ENCODE measurements at regions not wholly inside any gene's neighbourhood (a gene's known extent, or its start where the extent isn't known, plus 50 kb on each side); places are given as distances from the start of the nearest gene placed in this dataset.

DNA sequence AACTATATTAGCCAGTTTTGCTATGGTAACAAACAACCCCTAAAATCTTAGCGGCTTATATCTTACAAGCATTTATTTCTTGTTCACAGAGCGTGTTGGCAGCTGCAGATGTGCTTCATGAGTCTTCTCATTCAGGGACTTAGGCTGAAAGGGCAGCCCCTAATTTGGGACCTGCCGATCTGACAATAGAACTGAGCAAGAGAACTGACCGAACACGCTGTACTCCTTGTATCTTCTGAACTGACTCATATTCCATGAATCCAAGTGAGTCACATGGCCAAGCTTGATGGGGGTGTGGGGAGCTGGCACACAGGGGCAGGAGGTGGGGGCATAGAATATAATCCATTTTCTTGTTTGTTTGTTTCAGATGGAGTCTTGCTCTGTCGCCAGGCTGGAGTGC, 481.7 kb upstream of the CADM1 start:
- intact Hi-C loops (cut with DNase I), result no loop called here
- no peak overlapping the region for H3K27ac ChIP-seq
- no peaks in the 10 kb centered on the region for H3K4me1 ChIP-seq
- no peaks in the 10 kb centered on the region for H3K9me3 ChIP-seq
- no peak for DNase-seq (ENCODE audit: extremely low spot score in 2 of 2)
- TF ChIP-seq POLR2AphosphoS5 (IDR thresholded peaks at IDR 0.05; ENCODE audit: insufficient read depth in 1 of 2, low read depth in 1 of 2) (no peak), POLR2A (IDR thresholded peaks at IDR 0.05) (no peak)
- TF ChIP-seq, protein P1, sequence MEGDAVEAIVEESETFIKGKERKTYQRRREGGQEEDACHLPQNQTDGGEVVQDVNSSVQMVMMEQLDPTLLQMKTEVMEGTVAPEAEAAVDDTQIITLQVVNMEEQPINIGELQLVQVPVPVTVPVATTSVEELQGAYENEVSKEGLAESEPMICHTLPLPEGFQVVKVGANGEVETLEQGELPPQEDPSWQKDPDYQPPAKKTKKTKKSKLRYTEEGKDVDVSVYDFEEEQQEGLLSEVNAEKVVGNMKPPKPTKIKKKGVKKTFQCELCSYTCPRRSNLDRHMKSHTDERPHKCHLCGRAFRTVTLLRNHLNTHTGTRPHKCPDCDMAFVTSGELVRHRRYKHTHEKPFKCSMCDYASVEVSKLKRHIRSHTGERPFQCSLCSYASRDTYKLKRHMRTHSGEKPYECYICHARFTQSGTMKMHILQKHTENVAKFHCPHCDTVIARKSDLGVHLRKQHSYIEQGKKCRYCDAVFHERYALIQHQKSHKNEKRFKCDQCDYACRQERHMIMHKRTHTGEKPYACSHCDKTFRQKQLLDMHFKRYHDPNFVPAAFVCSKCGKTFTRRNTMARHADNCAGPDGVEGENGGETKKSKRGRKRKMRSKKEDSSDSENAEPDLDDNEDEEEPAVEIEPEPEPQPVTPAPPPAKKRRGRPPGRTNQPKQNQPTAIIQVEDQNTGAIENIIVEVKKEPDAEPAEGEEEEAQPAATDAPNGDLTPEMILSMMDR (IDR thresholded peaks at IDR 0.05), result no peak
- H3K4me3 ChIP-seq, result no peak overlapping the region
- H3K27me3 ChIP-seq, result no peaks in the 10 kb centered on the region
- no peaks in the 10 kb centered on the region for H3K36me3 ChIP-seq

- Histone ChIP-seq H3K27ac (no peak overlapping the region), H3K4me3 (no peak overlapping the region), H3K27me3 (no peaks in the 10 kb centered on the region), H3K4me1 (peaks cover 10% of the 10 kb centered on the region), H3K9me3 (no peaks in the 10 kb centered on the region), H3K36me3 (no peaks in the 10 kb centered on the region)
- DNase-seq (ENCODE audit: extremely low spot score in 2 of 2), result no peak
- intact Hi-C loops (cut with DNase I), result no loop called here
- TF ChIP-seq, protein P1 (IDR thresholded peaks at IDR 0.05), result no peak
- TF ChIP-seq POLR2A (IDR thresholded peaks at IDR 0.05) (no peak), POLR2AphosphoS5 (IDR thresholded peaks at IDR 0.05; ENCODE audit: insufficient read depth in 1 of 2, low read depth in 1 of 2) (no peak)
Measured at GRCh38 chr11:115984228-115984627, 480.0 kb upstream of the CADM1 start.

DNA sequence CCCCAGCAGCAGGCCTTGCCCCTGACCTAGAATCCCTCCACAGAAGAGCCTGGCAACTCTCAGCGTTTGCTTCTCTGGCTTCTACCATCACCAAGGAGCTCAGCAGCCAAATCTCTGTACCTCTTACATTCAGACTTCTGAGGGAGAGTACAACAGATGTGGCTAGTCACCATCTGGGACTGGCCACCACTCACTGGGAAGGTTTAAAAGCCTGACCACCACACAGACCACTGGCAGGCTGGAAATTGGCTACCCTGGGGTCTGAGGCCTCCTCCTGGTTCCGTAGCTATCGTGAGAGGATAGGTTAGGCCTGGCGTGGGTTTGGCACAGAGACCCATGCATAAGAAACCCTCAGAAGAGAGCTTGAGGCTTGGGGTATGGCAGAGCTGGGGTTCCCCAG, 478.5 kb upstream of the CADM1 start:
- no peaks in the 10 kb centered on the region for H3K27me3 ChIP-seq
- DNase-seq (ENCODE audit: extremely low spot score in 2 of 2), result no peak
- intact Hi-C loops (cut with DNase I), result no loop called here

DNA sequence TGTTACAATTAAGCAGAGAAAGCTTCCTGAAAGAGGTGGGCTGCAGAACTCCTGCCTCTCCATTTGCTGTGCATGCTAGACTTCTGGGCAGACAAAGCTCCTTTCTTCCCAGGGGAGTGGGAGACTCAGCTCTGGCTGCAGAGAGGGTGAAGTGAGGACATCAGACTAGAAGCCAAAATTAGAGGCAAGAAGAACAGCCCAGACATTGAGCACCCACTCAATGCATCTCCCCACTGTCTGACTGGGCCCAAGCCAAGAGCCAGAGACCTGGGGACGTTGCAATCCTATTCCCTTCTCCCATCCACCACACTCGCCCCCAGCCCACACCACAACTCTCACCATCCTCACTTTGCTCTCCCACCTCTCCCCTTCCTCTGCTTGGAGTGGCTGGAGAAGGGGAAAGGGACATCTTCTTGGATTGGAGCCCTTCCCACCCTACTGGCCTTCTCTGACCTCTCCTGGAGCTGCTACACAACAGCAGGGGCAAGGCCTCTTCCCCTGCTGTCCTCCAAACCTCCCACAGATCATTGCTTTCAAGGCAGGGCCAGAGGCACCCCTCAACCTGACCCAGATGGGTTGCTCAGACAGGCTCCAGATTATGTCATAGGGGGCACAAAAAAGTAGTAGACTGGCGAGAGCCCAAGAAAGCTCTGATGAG, 477.7 kb upstream of the CADM1 start:
- Histone ChIP-seq H3K36me3 (no peaks in the 10 kb centered on the region), H3K27me3 (no peaks in the 10 kb centered on the region), H3K4me3 (no peak overlapping the region), H3K4me1 (peaks cover 10% of the 10 kb centered on the region), H3K27ac (no peak overlapping the region), H3K9me3 (no peaks in the 10 kb centered on the region)
- TF ChIP-seq, protein P1 (IDR thresholded peaks at IDR 0.05), result no peak
- TF ChIP-seq POLR2AphosphoS5 (IDR thresholded peaks at IDR 0.05; ENCODE audit: insufficient read depth in 1 of 2, low read depth in 1 of 2) (no peak), POLR2A (IDR thresholded peaks at IDR 0.05) (no peak)
- intact Hi-C loops (cut with DNase I), result no loop called here
- no peak for DNase-seq (ENCODE audit: extremely low spot score in 2 of 2)

More for the DNA sequence above, 478.5 kb upstream of the CADM1 start:
- Histone ChIP-seq H3K4me3 (no peak overlapping the region), H3K9me3 (no peaks in the 10 kb centered on the region), H3K4me1 (peaks cover 10% of the 10 kb centered on the region), H3K36me3 (no peaks in the 10 kb centered on the region), H3K27ac (no peak overlapping the region)
- TF ChIP-seq, protein P1 (IDR thresholded peaks at IDR 0.05), result no peak
- TF ChIP-seq POLR2AphosphoS5 (IDR thresholded peaks at IDR 0.05; ENCODE audit: insufficient read depth in 1 of 2, low read depth in 1 of 2), result no peak
- no peak for TF ChIP-seq POLR2A (IDR thresholded peaks at IDR 0.05)

GRCh38 chr11:115981104-115981481, 476.9 kb upstream of the CADM1 start:
- no peak overlapping the region for H3K27ac ChIP-seq

More at GRCh38 chr11:115981104-115981481, 476.9 kb upstream of the CADM1 start:
- intact Hi-C loops (cut with DNase I), result no loop called here
- TF ChIP-seq, protein P1 (IDR thresholded peaks at IDR 0.05), result no peak
- TF ChIP-seq POLR2A (IDR thresholded peaks at IDR 0.05), result no peak
- TF ChIP-seq POLR2AphosphoS5 (IDR thresholded peaks at IDR 0.05; ENCODE audit: insufficient read depth in 1 of 2, low read depth in 1 of 2), result no peak
- no peaks in the 10 kb centered on the region for H3K36me3 ChIP-seq
- no peak for DNase-seq (ENCODE audit: extremely low spot score in 2 of 2)
- H3K4me1 ChIP-seq, result peaks cover 10% of the 10 kb centered on the region
- no peak overlapping the region for H3K4me3 ChIP-seq
- H3K27me3 ChIP-seq, result no peaks in the 10 kb centered on the region
- H3K9me3 ChIP-seq, result no peaks in the 10 kb centered on the region
